ENCODE measurements at regions not wholly inside any gene's neighbourhood (a gene's known extent, or its start where the extent isn't known, plus 50 kb on each side); places are given as distances from the start of the nearest gene placed in this dataset.

DNA sequence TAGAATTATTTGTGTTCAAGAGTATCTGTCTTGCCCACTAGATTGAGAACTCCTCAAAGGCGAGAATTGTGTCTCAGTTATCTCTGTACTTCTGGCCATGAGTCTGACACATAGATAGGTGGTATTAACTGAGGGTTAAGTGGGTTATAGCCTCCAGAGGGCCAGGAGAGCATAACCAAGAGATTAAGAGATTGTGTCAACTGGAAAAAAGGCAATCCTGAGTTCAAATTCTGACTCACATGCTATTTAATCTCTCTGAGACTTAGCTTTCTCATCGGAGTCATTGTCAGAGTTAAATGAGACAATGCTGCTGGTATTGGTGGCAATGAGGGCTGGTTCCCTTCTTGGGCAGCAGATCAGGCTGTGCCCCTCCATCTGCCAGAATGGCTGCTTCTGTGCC, 330.9 kb downstream of the TNS1 start:
- TF ChIP-seq POLR2AphosphoS5 (IDR thresholded peaks at IDR 0.05; ENCODE audit: borderline replicate concordance, low read depth, low read length), result no peak
- TF ChIP-seq FOXP2 (optimal IDR thresholded peaks at IDR 0.05; ENCODE audit: control extremely low read depth, extremely low read length, insufficient read depth), result no peak
- TF ChIP-seq EZH2 (IDR thresholded peaks at IDR 0.05), result no peak

All from SK-N-MC (cell line).